ENCODE measurements at regions not wholly inside any gene's neighbourhood (a gene's known extent, or its start where the extent isn't known, plus 50 kb on each side); places are given as distances from the start of the nearest gene placed in this dataset.
"Not testable (repeated sequence)": the region's sequence is repeated elsewhere in the genome, so short reads cannot be mapped to it uniquely, and the experiment has no call there.

DNA sequence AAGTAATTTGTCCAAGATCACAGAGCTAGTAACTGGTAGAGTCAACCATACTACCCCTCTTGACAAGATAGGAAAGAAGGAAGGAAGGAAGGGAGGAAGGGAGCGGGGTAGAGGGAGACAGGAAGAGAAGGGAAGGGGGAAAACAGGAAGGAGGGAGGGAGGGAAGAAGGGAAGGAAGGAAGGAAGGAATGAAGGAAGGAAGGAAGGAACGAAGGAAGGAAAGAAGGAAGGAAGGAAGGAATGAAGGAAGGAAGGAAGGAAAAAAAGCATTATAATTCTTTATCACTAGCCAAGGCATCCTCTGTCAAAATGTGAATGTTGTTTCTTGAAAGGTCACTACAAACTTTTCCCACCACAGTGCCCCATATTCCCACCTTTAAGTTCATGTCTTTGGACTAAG lies 223.6 kb downstream of the SHQ1 start:
- DNase-seq, result no peak

DNA sequence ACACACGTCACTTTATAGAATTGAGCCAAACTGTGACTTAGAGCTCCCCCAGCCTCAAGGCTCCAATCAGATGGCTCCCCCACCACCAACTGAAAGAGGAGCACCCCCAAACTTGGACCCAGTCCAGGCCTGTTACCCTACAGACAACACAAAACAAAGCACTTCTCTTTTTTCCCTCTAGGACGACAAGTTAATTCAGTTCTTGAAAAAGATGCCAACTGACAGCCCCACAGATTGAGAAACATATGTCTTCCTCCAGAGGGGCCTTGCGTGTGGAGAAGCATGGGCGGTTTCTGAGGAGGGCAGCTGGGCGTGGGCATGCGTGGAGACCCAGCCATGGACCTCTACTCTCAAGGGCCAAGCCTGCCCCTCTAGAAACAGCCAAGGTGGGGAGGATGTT lies 229.5 kb downstream of the SHQ1 start:
- DNase-seq, result no peak

DNA sequence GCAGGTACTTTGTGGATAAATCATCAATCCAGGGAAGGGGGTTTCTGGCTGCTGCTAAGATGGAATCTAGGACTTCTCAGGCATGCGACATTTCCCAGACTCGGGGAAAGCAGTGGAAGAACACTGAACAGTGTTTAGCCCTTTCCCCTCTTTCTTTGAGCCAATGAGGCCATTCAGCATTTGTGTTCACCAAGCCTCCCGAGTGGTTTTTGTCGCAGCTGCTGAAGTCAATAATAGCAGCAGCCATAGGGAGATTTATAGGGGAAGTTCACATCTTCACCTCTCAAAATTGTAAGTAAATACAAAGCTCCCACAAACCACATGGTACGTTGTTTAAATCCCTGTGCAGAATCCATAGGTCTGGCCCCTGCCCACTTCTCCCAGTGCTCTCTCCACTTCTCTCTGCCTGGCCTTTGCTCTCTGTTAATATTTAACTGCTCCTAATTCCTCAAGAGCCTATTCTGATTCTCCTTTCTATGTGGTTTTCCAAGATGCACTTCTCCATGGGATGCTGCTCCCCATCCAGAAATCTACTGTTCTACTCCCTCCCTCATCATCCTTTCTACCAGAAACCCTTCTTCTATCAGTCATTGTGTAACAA lies 230.7 kb downstream of the SHQ1 start:
- no peak for DNase-seq

DNA sequence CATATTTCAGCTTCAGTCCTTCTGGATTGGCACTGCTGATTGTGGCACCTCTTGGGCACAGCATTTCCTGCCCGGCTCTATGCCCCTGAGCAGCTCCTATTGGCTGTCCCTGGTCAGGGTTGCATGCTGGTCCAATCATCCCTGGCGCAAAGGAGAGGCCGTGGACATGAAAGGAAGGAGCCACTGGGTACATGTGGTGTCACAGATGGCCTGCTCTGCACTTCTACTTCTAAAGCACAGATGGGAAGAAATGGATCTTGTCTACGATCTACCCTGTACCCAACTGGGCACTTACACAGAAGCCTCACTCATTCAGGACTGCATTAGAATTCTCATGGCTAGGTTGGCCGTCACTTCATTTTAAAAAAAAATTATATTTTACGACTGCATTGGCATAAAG lies 232.5 kb downstream of the SHQ1 start:
- no peak for DNase-seq

DNA sequence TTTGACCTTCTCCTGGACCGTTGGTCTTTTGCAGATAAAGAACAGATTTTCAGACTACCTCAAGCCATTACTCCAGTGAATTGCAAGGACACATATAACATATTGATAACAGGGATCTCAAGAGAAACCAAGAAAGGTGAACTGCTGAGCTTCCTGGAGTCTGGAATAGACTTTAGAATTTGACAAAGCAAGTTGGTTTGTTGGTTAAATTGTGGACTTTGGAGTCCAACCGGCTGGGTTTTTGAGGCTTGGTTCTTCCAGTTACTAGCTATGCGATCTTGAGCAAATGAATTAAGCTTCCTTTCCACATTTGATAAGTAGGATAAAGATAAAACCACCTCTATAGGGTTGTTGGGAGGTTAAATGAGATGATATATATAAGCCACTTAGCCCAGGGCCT lies 233.1 kb downstream of the SHQ1 start:
- DNase-seq, result no peak

DNA sequence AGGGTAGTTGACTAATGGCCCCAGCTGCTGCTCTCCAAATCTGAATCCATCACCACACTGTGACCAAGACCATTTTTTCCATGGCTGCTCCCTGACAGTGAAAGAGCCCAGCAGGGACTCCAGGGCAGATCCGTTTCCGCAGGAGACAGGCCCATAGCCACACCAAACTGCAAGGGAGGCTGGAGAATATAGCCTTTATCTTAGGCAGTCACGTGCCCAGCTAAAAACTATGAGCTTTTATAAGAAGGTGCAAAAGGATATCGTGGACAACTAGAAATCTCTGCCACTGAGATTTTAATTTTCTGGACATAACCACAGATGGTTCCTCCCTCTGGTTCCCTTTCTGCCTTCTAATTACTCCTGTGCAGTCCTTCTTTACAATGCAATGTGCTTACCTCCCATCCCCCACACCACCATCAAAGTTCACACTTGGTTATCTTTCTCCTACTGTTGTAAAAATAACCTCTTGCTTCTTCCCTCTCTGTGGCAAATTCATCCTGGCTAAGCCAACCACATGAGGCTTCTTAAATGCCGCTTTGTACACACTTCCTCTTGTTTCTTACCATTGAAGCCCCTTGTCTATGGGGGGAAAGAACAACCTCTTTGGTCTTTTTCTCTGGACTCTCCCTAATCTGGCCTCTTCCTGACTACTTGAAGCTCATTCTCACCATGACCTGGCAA lies 233.7 kb downstream of the SHQ1 start:
- DNase-seq, result no peak

DNA sequence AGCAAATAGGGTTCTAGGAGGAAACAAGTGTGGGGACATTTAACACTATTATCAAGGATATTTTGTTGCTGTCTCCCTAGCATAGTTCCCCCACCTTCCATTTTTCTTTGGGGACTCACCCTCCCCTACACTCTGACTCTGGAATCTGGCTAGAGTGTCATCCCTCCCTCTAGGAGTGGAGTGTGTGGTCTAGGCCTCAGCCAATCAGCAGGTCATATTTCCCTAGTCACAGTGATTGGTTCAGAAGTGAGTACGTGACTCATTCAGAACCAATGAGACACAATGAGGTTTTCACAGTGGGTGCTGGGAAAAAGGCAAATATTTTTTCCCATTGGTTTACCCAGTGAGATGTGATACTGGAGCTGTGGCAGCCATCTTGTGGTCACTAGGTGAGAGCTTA lies 234.4 kb downstream of the SHQ1 start:
- no peak for DNase-seq

DNA sequence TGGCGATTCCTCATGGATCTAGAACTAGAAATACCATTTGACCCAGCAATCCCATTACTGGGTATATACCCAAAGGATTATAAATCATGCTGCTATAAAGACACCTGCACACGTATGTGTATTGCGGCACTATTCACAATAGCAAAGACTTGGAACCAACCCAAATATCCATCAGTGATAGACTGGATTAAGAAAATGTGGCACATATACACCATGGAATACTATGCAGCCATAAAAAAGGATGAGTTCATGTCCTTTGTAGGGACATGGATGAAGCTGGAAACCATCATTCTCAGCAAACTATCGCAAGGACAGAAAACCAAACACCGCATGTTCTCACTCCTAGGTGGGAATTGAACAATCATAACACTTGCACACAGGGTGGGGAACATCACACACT lies 239.1 kb downstream of the SHQ1 start:
- not testable (repeated sequence) for DNase-seq

DNA sequence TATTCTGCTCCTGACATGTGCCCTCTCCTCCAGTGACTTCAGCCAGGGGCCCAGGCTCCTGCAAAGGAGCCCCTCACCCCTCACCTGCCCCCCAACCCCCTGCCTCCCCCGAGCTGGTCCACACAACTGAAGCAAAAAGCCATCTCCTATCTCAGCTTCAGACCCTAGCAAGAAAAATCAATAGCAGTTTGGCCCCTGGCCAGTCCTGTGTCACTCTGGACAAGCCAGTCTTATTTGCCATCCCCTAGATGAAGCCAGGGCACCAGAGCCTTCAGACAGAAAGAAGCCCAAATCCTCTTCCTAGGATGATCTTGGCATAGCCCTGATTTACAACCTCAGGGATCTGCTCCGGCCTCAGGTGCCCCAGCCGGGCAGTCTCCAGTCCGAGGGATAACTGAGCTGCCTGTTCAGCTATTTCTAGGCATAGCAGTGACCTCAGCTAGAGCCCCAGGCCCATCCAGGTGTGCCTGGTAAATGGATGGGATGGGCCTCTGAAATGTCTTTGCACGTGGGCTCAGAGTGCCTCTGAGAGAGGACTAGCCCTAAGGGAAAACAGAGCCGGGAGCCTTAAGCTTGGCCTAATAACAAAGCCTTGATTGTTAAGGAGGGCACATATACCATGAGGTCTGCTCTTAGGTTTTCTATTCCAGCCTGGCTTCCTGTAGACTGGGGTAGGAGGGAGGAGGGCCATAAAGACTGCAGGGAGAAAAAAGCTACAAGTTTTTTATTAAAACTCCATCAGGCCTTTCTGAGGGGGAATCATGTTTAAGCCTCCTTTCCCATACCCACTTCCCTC lies 242.0 kb downstream of the SHQ1 start:
- DNase-seq, result no peak

DNA sequence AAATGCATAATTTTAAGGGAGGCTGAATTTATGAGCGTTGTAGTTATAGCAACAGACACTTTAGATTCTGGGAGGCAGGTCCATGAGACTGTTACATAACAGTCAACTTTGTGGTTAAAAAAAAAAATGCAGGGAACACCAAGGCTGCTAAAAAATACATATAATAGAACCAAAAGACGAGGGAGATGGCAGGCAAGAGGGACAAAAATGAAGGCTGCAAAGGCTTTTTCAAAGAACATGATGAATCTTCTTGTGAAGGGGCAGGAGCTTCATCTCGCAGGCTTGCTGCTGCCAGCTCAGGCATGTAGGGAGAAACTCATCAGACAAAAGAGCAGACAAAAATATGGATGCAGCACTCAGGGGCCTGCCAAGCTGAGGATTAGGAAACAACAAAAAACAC lies 243.9 kb downstream of the SHQ1 start:
- no peak for DNase-seq

DNA sequence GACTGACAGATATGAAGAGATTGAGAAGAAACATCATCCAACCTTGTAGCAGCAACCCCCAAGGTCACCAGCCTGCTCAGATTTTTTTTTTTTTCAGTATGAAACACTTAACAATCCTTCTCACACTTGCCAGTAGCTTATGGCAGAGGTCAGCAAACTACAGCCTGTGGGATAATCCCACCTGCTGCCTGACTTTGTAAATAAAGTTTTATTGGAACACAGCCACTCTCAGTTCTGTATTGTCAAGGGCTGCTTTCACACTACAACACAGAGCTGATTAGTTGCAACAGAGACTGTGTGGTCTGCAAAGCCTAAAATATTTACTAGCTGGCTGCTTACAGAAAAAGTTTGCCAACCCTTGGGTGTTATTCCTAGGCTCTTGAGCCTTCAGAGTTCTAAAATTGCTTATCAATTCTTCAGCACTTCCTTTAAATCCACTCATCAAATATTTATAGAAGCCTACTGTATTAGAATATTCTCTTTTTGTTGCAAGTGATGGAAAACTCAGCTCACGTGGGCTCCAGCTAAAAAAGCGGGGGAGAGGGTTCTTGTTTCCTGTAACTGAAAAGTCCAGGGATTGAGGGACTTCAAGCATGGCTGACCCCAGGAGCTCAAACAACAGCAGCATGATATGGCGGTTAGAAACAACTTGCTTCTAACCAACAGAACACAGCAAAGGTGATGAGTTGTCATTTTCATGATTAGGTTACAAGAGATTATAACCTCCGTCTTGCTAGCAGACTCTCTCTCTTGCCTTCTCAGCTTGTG lies 246.1 kb downstream of the SHQ1 start:
- no peak for DNase-seq

DNA sequence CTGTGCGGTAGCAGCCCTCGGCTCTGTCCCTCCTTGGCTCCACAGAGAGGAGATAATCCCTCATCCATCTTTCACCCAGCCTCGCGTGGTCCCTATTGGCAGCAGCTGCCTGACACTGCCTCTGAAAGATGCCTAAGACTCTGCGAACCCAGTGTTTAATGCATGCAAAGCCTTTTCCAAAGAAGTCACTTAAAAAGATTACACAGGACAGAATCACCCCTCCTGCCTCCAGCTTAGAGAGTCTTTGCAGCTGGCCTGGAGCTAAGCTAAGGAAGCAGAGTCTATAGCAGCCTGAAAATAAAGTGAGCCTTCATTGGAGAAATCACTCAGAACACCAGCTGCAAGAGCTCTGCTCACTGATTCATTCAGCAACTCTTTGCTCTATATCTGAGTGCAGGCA lies 247.2 kb downstream of the SHQ1 start:
- no peak for DNase-seq

DNA sequence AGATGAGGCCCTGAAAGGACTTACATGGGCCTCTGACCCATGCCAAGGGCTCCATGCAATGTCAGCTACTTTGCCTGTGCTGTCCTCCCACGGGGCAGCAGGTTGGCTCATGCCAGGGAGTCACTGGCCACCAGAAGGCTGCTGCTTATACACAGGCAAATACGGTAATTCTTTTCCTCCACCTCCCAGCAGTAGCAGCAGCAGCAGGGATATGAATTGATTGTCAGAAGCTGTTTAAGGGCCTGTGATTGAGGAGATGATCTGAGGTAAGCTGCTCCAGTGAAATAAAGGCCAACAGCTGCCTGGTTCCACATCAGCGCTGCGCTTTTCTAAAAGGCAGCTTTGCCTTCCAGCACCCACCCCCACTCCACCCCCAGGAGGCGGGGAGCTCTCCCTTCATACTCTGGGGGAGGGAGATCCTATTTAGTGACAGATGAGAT lies 250.5 kb downstream of the SHQ1 start:
- no peak for DNase-seq

DNA sequence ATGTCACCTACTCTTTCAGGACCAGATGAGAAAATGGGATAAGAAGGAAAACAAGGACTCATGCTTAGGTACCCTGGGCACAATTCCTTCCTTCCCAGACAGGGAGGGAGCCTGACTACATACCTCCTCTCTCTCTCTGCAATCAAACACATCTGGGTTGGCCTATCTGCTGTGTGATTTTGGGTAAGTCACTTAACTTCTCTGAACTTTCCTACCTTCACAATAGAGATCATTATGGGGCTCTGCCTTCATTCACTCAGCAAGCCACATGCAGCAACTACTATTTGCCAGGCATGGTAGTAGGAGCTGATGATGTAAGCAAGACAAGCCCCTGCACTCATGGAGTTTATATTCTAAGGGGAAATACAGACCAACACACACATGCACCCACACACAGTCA lies 251.2 kb downstream of the SHQ1 start:
- no peak for DNase-seq

DNA sequence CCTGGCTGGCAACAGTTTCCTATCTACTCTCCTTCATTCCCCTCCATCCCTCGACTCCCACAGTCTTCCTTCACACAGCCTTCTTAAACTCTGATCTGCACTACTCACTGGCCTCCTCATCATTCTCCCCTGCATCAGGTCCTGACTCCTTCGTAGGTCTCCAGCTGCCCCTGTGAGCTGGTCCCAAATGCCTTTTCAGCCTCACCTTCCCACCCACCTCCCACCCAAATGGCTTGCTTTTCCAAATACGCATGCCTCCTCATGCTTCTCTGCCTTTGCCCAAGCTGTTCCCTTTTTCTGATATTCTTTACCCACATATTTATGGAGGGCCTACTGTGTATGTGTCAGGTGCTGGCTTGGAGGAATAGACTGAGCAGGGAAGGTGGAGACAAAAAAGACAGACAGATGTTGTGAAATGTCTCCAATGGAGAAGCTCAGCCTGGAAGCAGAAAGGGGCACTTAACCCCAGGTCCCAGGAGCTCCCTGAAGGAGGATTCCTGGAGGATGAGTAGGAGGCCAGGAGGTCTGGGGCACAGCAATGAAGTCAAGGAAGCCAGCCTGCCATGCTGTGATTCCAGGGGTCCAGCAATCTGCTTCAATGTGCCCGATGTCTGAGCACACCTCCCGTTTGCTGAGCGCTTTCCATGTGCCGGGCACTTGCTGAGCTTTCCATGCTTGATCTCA lies 252.2 kb downstream of the SHQ1 start:
- no peak for DNase-seq

DNA sequence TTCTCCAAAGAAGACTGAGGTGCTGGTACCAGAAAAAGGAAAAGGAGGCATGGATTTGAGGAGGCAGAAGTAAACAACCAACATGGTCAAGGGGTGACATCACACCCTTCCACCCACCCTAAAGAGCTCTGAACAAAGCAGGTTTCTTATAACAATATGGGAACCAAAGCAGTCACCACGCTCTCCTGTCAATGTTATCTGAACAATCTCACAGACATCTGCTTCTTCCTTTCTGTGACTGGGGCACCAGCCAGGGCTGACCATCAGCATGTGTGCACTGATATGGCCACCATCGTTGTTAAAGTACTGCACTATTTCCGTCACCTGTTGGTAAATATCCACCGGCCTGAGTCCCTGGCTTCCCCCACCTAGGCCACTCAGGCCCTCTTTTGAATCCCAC lies 252.9 kb downstream of the SHQ1 start:
- no peak for DNase-seq

DNA sequence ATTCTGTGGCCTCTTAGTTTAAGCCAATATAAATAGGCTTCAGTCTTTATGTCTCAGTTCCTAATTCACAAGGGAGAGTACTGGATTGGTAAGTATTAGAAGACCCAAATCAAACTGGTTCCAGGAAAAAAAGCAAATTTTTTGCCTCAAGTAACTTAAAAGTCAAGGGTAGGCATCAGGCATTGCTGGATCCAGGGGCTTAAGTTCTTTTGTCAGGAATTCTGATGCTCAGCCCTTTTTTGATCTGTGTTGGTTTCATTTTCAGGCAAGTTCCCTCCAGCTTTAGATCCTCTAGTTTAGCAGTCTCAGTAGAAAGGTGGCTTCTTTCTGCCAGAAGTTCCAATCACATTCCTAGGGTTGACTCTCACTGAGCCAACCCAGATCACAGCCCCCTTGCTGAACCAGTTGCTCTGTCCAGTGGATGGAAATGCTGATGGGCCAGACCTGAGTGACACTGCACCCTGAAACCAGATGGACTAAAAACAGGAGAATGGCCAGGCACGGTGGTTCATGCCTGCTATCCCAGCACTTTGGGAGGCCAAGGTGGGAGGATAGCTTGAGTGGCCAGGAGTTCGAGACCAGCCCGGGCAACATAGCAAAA lies 253.5 kb downstream of the SHQ1 start:
- DNase-seq, result no peak

DNA sequence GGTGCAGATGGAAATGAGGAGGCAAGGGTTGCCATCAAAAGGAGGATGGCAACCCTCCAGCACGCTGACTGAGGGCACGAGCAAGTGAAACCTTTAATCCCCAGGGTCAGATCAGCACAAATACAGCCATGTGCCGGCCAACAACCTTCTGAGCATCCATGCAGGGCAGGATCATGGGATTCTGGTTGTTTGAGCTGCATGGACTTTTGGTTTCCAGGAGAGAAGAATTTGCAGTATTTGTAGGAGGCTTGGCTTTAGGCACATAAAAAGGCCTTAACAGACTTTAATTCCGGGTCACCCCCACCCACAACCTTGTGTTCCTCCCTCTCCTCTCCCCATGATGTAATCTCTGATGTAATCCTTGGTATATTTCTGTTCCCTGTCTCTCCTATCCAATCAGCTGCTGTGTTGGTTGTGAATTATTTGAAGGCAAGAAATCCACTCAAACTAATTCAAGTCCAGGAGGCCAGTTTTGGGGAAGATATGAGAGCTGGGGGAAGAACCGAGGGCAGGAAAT lies 254.3 kb downstream of the SHQ1 start:
- DNase-seq, result no peak

DNA sequence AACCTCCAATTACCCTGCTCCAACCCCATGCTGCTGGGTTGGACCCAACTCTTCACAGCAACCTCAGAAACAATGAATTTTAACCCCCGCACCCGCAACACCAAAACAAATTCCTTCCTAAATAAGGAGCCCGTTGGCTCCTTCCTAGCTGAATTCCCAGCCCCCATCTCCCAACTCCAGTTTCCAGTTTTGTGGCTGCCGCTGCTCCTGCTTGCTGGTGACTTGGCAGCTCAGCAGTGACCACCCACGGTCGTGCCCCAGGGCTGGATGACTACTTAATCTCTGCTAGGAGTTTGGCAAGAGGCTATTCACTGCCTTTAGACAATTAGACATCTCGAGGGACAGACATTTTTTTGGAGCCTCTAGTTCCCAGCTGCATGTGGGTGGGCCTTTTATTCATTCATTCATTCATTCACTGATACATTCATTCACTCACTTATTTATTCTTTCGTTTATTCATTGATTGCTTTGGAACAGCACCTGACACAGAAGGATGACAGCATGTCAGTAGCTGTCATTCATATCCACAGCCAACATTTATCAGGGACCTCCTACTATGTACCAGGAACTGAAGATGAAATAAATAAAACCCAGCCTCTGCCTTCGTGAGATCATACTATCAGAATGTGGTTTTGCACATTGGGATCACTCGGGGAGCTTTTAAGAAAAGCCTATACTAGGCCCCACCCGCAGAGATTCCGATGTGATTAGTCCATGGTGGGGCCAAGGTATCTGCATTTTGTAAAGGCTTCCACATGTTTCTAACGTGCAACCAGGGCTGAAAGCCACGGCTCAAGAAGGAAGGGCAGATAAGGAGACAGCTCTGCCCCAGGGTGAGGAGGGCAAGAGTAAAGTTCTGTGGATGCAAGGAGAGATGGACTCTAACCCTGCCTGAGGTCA lies 256.5 kb downstream of the SHQ1 start:
- no peak for DNase-seq

DNA sequence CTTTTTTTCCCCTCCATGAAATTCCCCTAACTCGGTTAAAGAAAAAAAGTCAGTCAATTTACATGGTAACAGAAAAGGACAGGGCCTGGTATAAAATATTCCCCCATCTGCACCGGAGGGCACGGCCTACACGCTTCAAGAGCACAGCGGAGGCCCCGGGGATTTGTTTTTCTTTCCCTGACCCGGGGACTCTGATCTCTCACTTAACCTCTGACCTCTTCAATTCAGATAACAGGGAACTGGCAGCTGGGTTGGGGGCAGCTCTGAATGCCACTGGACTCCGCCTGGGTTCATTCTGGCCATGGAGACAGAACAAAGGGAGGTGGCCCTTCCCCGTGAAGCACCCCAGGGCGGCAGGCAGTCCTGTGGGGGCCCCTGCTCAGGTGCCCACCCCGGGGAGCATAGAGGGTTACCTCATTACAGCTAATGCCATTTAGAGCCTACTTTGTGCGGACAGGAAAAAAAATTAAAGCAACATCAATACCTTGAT lies 257.5 kb downstream of the SHQ1 start:
- DNase-seq, result no peak

DNA sequence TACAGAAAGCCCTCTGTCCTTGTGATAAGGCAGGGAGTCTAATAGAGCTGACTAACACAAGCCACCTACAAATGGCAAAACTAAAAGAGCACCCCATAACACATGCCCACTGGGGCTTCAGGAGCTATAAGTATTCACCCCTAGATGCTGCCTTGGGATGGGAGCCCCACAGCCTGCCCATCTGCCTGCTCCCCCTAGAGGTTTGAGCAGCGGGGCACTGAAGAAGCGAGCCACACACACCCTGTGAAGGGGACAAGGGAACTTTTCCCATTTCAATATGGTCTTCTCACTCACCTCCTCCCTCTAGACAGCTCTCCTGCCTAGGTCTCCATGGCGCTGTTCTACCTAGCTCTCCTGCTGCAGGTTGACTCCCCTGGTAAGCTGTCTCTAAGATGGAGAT lies 261.0 kb downstream of the SHQ1 start:
- DNase-seq, result no peak
